Renal pelvis (tissue), 1 donor: ENCODE measurements at regions not wholly inside any gene's neighbourhood (a gene's known extent, or its start where the extent isn't known, plus 50 kb on each side); places are given as distances from the start of the nearest gene placed in this dataset.

Experiments used
- DNase-seq: peaks from one replicate; pipeline ENCODE4 v3.0.0-alpha.2; 2013

GRCh38 chr5:110359221-110359620, 367.2 kb downstream of the TMEM232 start:
- no peak for DNase-seq

- DNase-seq = no peak
Measured at GRCh38 chr5:110361471-110361870, 365.0 kb downstream of the TMEM232 start.

GRCh38 chr5:110362261-110362660, 364.2 kb downstream of the TMEM232 start:
- DNase-seq = no peak

- DNase-seq = no peak
Measured at GRCh38 chr5:110366716-110367115, 359.8 kb downstream of the TMEM232 start.
